H9 (cell line): ENCODE measurements at regions not wholly inside any gene's neighbourhood (a gene's known extent, or its start where the extent isn't known, plus 50 kb on each side); places are given as distances from the start of the nearest gene placed in this dataset.

Experiments used
- DNase-seq: peaks from one replicate; pipeline ENCODE4 v3.0.0-alpha.2; 2017
- H2AFZ ChIP-seq: one replicate; pipeline ENCODE4 v1.6.1; 2013; ENCODE audit warnings: mild to moderate bottlenecking, low read length, control low read depth, moderate library complexity
- H2AK5ac ChIP-seq: 2 replicates; pipeline ENCODE4 v1.6.1; 2013; ENCODE audit warnings: low read length, control low read depth, mixed read lengths; ENCODE audit not compliant: insufficient read length
- H2BK120ac ChIP-seq: one replicate; pipeline ENCODE4 v1.6.1; 2013; ENCODE audit warnings: low read depth, mild to moderate bottlenecking, low read length, control low read depth, inconsistent platforms; ENCODE audit not compliant: poor library complexity, severe bottlenecking
- H2BK12ac ChIP-seq: 2 replicates; pipeline ENCODE4 v1.6.1; 2013; ENCODE audit warnings: low read length, control low read depth, mixed read lengths, low read depth; ENCODE audit not compliant: insufficient read length
- H2BK15ac ChIP-seq: 2 replicates; pipeline ENCODE4 v1.6.1; 2013; ENCODE audit warnings: low read depth, low read length, control low read depth
- H2BK20ac ChIP-seq: one replicate; pipeline ENCODE4 v1.6.1; 2013; ENCODE audit warnings: low read depth, mild to moderate bottlenecking, low read length, control low read depth, inconsistent platforms; ENCODE audit not compliant: poor library complexity, severe bottlenecking
- H2BK5ac ChIP-seq: 2 replicates; pipeline ENCODE4 v1.6.1; 2013; ENCODE audit warnings: low read length, control low read depth, mixed read lengths; ENCODE audit not compliant: insufficient read length
- H3K14ac ChIP-seq: 2 replicates; pipeline ENCODE4 v1.6.1; 2013; ENCODE audit warnings: low read length, control low read depth; ENCODE audit not compliant: insufficient read depth
- H3K18ac ChIP-seq: 2 replicates; pipeline ENCODE4 v1.6.1; 2013; ENCODE audit warnings: low read depth, mild to moderate bottlenecking, mixed read lengths, low read length, control low read depth; ENCODE audit not compliant: insufficient read length
- H3K23ac ChIP-seq: 2 replicates; pipeline ENCODE4 v1.6.1; 2013; ENCODE audit warnings: low read length, control low read depth, mixed read lengths, low read depth; ENCODE audit not compliant: insufficient read length
- H3K23me2 ChIP-seq: 2 replicates; pipeline ENCODE4 v1.6.1; 2013; ENCODE audit warnings: low read depth, mild to moderate bottlenecking, mixed read lengths, low read length, control low read depth; ENCODE audit not compliant: insufficient read length, poor library complexity, severe bottlenecking
- H3K27ac ChIP-seq: 2 replicates; pipeline ENCODE4 v1.5.1; 2013; ENCODE audit warnings: low read length, control low read depth, mixed read lengths, low read depth; ENCODE audit not compliant: insufficient read length
- H3K27me3 ChIP-seq: 2 replicates; pipeline ENCODE4 v1.6.1; 2013; ENCODE audit warnings: low read length, control low read depth, inconsistent platforms; ENCODE audit not compliant: insufficient read depth
- H3K4ac ChIP-seq: 2 replicates; pipeline ENCODE4 v1.6.1; 2013; ENCODE audit warnings: low read depth, mild to moderate bottlenecking, control low read depth, inconsistent platforms, low read length, moderate library complexity
- H3K4me1 ChIP-seq: 2 replicates; pipeline ENCODE4 v1.6.1; 2013; ENCODE audit warnings: low read length, control low read depth, inconsistent platforms; ENCODE audit not compliant: insufficient read depth
- H3K4me2 ChIP-seq: 2 replicates; pipeline ENCODE4 v1.6.1; 2013; ENCODE audit warnings: low read length, control low read depth, mixed read lengths; ENCODE audit not compliant: insufficient read length, insufficient read depth
- H3K56ac ChIP-seq: 2 replicates; pipeline ENCODE4 v1.6.1; 2013; ENCODE audit warnings: low read depth, mild to moderate bottlenecking, mixed read lengths, low read length, control low read depth; ENCODE audit not compliant: insufficient read length
- H3K79me1 ChIP-seq: 2 replicates; pipeline ENCODE4 v1.6.1; 2013; ENCODE audit warnings: low read depth, mild to moderate bottlenecking, moderate library complexity, low read length, control low read depth, inconsistent platforms; ENCODE audit not compliant: insufficient read depth, poor library complexity, severe bottlenecking
- H3K79me2 ChIP-seq: 2 replicates; pipeline ENCODE4 v1.6.1; 2013; ENCODE audit warnings: low read length, control low read depth, inconsistent platforms; ENCODE audit not compliant: insufficient read depth
- H3K9ac ChIP-seq: 2 replicates; pipeline ENCODE4 v1.6.1; 2013; ENCODE audit warnings: low read length, control low read depth, mixed read lengths; ENCODE audit not compliant: insufficient read length; ENCODE audit errors: extremely low read depth
- H3K9me3 ChIP-seq: one replicate; pipeline ENCODE4 v1.6.1; 2013; ENCODE audit warnings: low read depth, low read length, inconsistent platforms; ENCODE audit not compliant: control insufficient read depth
- H3T11ph ChIP-seq: one replicate; pipeline ENCODE4 v1.6.1; 2013; ENCODE audit warnings: mild to moderate bottlenecking, low read length, control low read depth, inconsistent platforms
- H4K20me1 ChIP-seq: one replicate; pipeline ENCODE4 v1.6.1; 2013; ENCODE audit not compliant: control insufficient read depth, insufficient read length, insufficient read depth
- H4K5ac ChIP-seq: 2 replicates; pipeline ENCODE4 v1.6.1; 2013; ENCODE audit warnings: low read depth, mild to moderate bottlenecking, mixed read lengths, low read length, control low read depth; ENCODE audit not compliant: insufficient read length
- H4K8ac ChIP-seq: replicated peaks from 2 replicates; pipeline ENCODE4 v1.6.1; 2013; ENCODE audit warnings: low read length, control low read depth, mixed read lengths, low read depth; ENCODE audit not compliant: insufficient read length
- H4K91ac ChIP-seq: 2 replicates; pipeline ENCODE4 v1.6.1; 2013; ENCODE audit warnings: low read depth, mild to moderate bottlenecking, moderate library complexity, mixed read lengths, low read length, control low read depth; ENCODE audit not compliant: insufficient read length
- H3K27ac Mint-ChIP-seq, 3 experiments: 2 replicates in 2 of 3; 3 replicates in 1 of 3; pipeline ENCODE4 v1.8.0; 2020 to 2021; ENCODE audit warnings: mixed read lengths in 3 of 3, mild to moderate bottlenecking in 1 of 3, moderate library complexity in 1 of 3
- H3K27me3 Mint-ChIP-seq: 2 replicates; pipeline ENCODE4 v1.8.0; 2021; ENCODE audit warnings: low read depth, mild to moderate bottlenecking, moderate library complexity, mixed read lengths
- H3K36me3 Mint-ChIP-seq, 3 experiments: 2 replicates in 2 of 3; 3 replicates in 1 of 3; pipeline ENCODE4 v1.8.0; 2020 to 2021; ENCODE audit warnings: low read depth in 3 of 3, mixed read lengths in 3 of 3; ENCODE audit not compliant: insufficient read depth in 1 of 3
- H3K4me1 Mint-ChIP-seq, 2 experiments: 2 replicates each; pipeline ENCODE4 v1.8.0; 2020; ENCODE audit warnings: mixed read lengths in 2 of 2
- H3K4me3 Mint-ChIP-seq, 2 experiments: 2 replicates in 1 of 2; 3 replicates in 1 of 2; pipeline ENCODE4 v1.8.0; 2020 to 2021; ENCODE audit warnings: mild to moderate bottlenecking in 2 of 2, mixed read lengths in 2 of 2, moderate library complexity in 1 of 2
- H3K9me3 Mint-ChIP-seq, 2 experiments: 2 replicates in 1 of 2; 3 replicates in 1 of 2; pipeline ENCODE4 v1.8.0; 2020; ENCODE audit warnings: mild to moderate bottlenecking in 2 of 2, mixed read lengths in 2 of 2, moderate library complexity in 1 of 2
- WGBS: extraction: QIAGEN DNeasy Blood & Tissue Kit; methylation state at CpG from one replicate; pipeline ENCODE4 v1.1.7; 2013; ENCODE audit warnings: missing lambda C conversion rate, low lambda C conversion rate, mixed read lengths; ENCODE audit not compliant: insufficient read length; ENCODE audit errors: extremely low coverage; 5-methylcytosine and 5-hydroxymethylcytosine counted together
- TF ChIP-seq, protein P1 (sequence below): fragments of 200-600 bp; sonication (generic); conservative IDR thresholded peaks from 3 replicates; pipeline ENCODE4 v1.8.0; 2021; ENCODE audit warnings: antibody characterized with exemption, mild to moderate bottlenecking

GRCh38 chr4:156607478-156607857 lies 364.1 kb downstream of the PDGFC start:
- H2AFZ ChIP-seq: no peak overlapping the region
- H2BK120ac ChIP-seq: no peak overlapping the region
- H3K9me3 ChIP-seq: no peaks in the 10 kb centered on the region
- DNase-seq: no peak
- H2AK5ac ChIP-seq: no peak overlapping the region
- no peaks in the 10 kb centered on the region for H3K27me3 Mint-ChIP-seq
- H3K79me2 ChIP-seq: no peaks in the 10 kb centered on the region
- no peak overlapping the region for H3K23ac ChIP-seq
- no peaks in the 10 kb centered on the region for H3K23me2 ChIP-seq
- no peak overlapping the region for H2BK12ac ChIP-seq
- no peaks in the 10 kb centered on the region for H4K20me1 ChIP-seq
- no peak overlapping the region for H3K56ac ChIP-seq
- H3K18ac ChIP-seq: no peak overlapping the region
- WGBS: no CpG with 5 or more reads among the region's 1 CpG
- H2BK15ac ChIP-seq: no peak overlapping the region
- H2BK5ac ChIP-seq: no peak overlapping the region
- H3K27me3 ChIP-seq: no peaks in the 10 kb centered on the region
- H4K91ac ChIP-seq: no peak overlapping the region
- H3K4ac ChIP-seq: no peak overlapping the region
- H3K14ac ChIP-seq: no peak overlapping the region
- no peak overlapping the region for H2BK20ac ChIP-seq
- H3K4me1 ChIP-seq: no peaks in the 10 kb centered on the region; the same call in 1 of the 2 replicates
- H3K9ac ChIP-seq: no peak overlapping the region
- H3K9me3 Mint-ChIP-seq: peaks cover 2% of the 10 kb centered on the region in 2 experiments; a peak in 4 of 5 replicates
- no peak overlapping the region for H3K27ac ChIP-seq
- no peak overlapping the region for H4K8ac ChIP-seq
- no peak overlapping the region for H3K4me3 Mint-ChIP-seq
- H3K36me3 Mint-ChIP-seq: peaks cover 0 to 3% (median 0%) of the 10 kb centered on the region in 3 experiments; a peak in 3 of 7 replicates
- no peak overlapping the region for H3K27ac Mint-ChIP-seq
- no peak overlapping the region for H4K5ac ChIP-seq
- no peak overlapping the region for H3K4me2 ChIP-seq
- TF ChIP-seq, protein P1, sequence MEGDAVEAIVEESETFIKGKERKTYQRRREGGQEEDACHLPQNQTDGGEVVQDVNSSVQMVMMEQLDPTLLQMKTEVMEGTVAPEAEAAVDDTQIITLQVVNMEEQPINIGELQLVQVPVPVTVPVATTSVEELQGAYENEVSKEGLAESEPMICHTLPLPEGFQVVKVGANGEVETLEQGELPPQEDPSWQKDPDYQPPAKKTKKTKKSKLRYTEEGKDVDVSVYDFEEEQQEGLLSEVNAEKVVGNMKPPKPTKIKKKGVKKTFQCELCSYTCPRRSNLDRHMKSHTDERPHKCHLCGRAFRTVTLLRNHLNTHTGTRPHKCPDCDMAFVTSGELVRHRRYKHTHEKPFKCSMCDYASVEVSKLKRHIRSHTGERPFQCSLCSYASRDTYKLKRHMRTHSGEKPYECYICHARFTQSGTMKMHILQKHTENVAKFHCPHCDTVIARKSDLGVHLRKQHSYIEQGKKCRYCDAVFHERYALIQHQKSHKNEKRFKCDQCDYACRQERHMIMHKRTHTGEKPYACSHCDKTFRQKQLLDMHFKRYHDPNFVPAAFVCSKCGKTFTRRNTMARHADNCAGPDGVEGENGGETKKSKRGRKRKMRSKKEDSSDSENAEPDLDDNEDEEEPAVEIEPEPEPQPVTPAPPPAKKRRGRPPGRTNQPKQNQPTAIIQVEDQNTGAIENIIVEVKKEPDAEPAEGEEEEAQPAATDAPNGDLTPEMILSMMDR: no peak
- peaks cover 2 to 6% of the 10 kb centered on the region in 2 experiments; a peak in 3 of 4 replicates for H3K4me1 Mint-ChIP-seq
- no peak overlapping the region for H3T11ph ChIP-seq
- H3K79me1 ChIP-seq: no peaks in the 10 kb centered on the region
